ENCODE measurements at regions not wholly inside any gene's neighbourhood (a gene's known extent, or its start where the extent isn't known, plus 50 kb on each side); places are given as distances from the start of the nearest gene placed in this dataset.
A peak's percentile ranks its signal among the peaks of the same experiment; 100 is the strongest.
"Not testable (repeated sequence)": the region's sequence is repeated elsewhere in the genome, so short reads cannot be mapped to it uniquely, and the experiment has no call there.

DNA sequence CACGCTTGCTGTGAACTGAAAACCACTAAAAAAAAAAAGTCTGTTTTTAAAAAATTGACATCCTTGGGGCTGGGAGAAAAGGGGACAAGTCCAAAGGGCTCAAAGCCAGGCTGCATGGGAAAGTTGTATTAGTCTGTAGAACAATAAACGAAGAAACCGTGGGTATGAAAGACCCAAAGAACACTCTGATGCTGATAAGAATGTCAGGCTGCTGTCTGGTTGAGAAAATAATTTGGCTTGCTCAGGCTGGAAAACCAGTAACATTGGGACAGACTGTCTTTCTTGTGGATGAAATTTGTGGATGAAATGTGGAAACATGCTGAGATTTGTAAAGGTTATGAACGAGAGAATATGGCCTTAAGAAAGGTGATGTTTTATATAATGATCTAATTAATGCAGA lies 68.5 kb upstream of the HSPB3 start:
- H3K9me3 ChIP-seq = no peaks in the 10 kb centered on the region
- H3K4me3 ChIP-seq = no peak overlapping the region
- H3K9ac ChIP-seq (ENCODE audit: low read depth in 2 of 2, low read length in 2 of 2) = no peak overlapping the region
- H3K36me3 ChIP-seq = no peaks in the 10 kb centered on the region
- H3K27ac ChIP-seq = no peak overlapping the region
- TF ChIP-seq, protein P1, sequence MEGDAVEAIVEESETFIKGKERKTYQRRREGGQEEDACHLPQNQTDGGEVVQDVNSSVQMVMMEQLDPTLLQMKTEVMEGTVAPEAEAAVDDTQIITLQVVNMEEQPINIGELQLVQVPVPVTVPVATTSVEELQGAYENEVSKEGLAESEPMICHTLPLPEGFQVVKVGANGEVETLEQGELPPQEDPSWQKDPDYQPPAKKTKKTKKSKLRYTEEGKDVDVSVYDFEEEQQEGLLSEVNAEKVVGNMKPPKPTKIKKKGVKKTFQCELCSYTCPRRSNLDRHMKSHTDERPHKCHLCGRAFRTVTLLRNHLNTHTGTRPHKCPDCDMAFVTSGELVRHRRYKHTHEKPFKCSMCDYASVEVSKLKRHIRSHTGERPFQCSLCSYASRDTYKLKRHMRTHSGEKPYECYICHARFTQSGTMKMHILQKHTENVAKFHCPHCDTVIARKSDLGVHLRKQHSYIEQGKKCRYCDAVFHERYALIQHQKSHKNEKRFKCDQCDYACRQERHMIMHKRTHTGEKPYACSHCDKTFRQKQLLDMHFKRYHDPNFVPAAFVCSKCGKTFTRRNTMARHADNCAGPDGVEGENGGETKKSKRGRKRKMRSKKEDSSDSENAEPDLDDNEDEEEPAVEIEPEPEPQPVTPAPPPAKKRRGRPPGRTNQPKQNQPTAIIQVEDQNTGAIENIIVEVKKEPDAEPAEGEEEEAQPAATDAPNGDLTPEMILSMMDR (IDR thresholded peaks at IDR 0.05) = no peak
- intact Hi-C loops (cut with DNase I) = no loop called here
- no peaks in the 10 kb centered on the region for H3K4me1 ChIP-seq
- no peak for DNase-seq
- no peaks in the 10 kb centered on the region for H3K27me3 ChIP-seq

DNA sequence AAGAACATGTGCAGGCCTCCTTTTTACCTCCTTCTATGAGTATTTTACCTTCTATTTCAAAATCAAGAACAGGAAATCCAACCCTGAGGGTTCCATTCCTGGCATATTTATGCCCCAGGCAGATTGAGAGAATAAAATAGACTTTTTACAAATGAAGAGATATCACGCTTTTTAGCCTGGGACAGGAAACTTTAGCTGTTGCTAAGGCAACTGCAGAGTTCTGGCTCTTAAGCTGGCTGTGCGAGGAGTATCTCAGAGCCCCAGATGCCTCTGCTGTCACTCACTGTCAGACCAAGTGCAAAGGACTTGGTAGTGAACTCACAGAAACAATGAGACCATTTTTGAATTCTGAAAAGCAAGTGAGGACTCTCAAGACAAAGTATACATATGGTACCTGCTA lies 69.5 kb upstream of the HSPB3 start:
- no peaks in the 10 kb centered on the region for H3K4me1 ChIP-seq
- DNase-seq = no peak
- no peaks in the 10 kb centered on the region for H3K9me3 ChIP-seq
- no peak overlapping the region for H3K27ac ChIP-seq
- intact Hi-C loops (cut with DNase I) = no loop called here
- H3K27me3 ChIP-seq = no peaks in the 10 kb centered on the region
- TF ChIP-seq, protein P1 (IDR thresholded peaks at IDR 0.05) = no peak
- H3K36me3 ChIP-seq = no peaks in the 10 kb centered on the region
- H3K9ac ChIP-seq (ENCODE audit: low read depth in 2 of 2, low read length in 2 of 2) = no peak overlapping the region
- H3K4me3 ChIP-seq = no peak overlapping the region

DNA sequence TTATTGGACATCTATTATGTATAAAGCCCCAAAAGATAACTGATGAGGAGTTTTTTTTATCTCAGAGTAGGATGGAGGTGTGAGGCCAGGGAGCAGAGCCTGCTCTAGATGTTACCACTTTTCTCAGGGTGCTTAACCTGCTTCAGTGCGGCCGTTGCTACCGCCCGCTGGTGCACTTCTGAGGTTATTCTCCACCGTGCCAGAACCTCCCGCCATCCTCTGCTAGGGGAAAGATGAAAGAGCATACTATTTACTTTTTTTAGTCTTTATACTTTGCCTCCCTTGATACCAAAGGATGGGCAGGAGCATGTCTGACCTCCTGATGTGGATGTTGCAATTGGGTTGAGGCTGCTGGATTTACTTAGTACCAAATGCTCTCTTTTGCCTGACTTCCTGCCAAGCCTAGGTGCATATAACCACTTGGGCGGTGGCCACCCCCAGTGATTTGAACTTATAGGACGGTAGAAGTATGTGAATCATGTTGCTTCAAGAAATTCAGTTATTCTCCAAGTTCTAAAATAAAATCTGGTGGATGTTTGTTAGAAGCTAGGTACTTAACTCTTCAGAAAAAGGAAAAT lies 71.1 kb upstream of the HSPB3 start:
- H3K9ac ChIP-seq (ENCODE audit: low read depth in 2 of 2, low read length in 2 of 2) = peak overlapping the region in 1 of 2 donors; percentile 15
- peak; percentile 40 for DNase-seq
- H3K36me3 ChIP-seq = no peaks in the 10 kb centered on the region
- no peaks in the 10 kb centered on the region for H3K9me3 ChIP-seq
- H3K4me1 ChIP-seq = no peaks in the 10 kb centered on the region
- intact Hi-C loops (cut with DNase I) = no loop called here
- H3K4me3 ChIP-seq = no peak overlapping the region
- no peak overlapping the region for H3K27ac ChIP-seq
- no peaks in the 10 kb centered on the region for H3K27me3 ChIP-seq
- TF ChIP-seq, protein P1 (IDR thresholded peaks at IDR 0.05) = no peak

DNA sequence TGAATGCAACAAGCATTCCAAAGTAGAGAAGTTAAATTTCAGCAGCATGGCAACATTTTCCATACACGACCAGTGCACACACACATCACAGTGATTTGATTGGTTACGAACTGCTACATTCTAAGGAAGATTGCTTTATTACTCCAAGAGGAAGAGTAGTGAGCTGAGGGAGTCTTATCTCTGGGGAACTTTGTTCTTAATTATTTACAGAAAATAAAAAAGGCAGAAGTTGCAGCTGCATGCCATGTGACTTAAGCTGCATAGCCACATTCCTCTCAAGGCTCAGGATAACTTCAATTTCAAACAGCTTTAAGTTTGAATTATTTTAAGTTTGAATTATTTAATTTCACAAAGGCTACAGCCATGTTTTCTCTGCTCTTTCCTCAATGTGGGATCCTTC lies 71.6 kb upstream of the HSPB3 start:
- intact Hi-C loops (cut with DNase I) = no loop called here
- DNase-seq = no peak
- Histone ChIP-seq H3K36me3 (no peaks in the 10 kb centered on the region), H3K9me3 (no peaks in the 10 kb centered on the region), H3K4me3 (no peak overlapping the region), H3K4me1 (no peaks in the 10 kb centered on the region), H3K9ac (ENCODE audit: low read depth in 2 of 2, low read length in 2 of 2) (no peak overlapping the region), H3K27ac (no peak overlapping the region), H3K27me3 (no peaks in the 10 kb centered on the region)
- TF ChIP-seq, protein P1 (IDR thresholded peaks at IDR 0.05) = no peak

DNA sequence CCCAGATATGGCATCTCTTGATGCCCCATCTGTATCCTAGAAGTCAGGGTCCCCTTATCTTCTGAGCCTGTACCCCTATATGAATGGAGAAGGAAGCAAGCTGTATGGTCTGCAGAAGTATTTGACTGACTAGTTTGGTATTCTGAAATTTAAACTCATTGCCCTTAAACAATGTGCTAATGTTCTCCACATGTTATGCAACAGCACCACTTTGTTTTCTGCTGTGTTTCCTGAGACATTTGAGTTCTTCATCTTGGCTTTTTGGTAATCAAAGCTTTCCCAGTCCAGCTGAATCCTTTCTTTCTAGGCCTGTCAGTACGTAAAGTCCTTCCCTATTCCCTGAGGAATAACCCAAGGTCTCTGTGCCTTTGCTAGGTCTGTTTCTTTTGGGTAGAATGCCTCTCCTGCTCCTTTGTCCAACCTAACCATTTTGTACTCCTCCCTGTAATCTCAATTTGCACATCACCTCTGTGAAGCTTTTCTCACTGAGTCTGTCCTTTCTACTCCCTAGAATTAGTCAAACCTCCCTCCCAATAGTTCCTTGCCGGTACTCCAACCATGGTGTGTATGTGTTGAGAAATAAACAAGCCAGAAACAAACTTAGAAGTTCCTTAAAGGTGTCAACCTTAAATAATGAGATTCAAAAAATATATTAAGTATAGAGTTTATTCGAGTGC lies 72.1 kb upstream of the HSPB3 start:
- intact Hi-C loops (cut with DNase I) = no loop called here
- TF ChIP-seq, protein P1 (IDR thresholded peaks at IDR 0.05) = no peak
- no peak for DNase-seq
- no peaks in the 10 kb centered on the region for H3K4me1 ChIP-seq
- no peak overlapping the region for H3K27ac ChIP-seq
- no peaks in the 10 kb centered on the region for H3K9me3 ChIP-seq
- no peak overlapping the region for H3K9ac ChIP-seq (ENCODE audit: low read depth in 2 of 2, low read length in 2 of 2)
- H3K4me3 ChIP-seq = no peak overlapping the region
- H3K27me3 ChIP-seq = no peaks in the 10 kb centered on the region
- no peaks in the 10 kb centered on the region for H3K36me3 ChIP-seq

DNA sequence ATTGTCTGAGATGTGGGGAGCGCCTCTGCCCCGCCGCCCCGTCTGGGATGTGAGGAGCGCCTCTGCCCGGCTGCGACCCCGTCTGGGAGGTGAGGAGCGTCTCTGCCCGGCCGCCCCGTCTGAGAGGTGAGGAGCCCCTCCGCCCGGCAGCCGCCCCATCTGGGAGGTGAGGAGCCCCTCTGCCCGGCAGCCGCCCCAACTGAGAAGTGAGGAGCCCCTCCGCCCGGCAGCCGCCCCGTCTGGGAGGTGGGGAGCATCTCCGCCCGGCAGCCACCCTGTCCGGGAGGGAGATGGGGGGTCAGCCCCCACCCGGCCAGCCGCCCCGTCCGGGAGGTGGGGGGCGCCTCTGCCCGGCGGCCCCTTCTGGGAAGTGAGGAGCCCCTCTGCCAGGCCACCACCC lies 70.9 kb upstream of the ARL15 start:
- intact Hi-C loops (cut with DNase I); DNase-seq: not testable (repeated sequence)

More for the DNA sequence above, 70.9 kb upstream of the ARL15 start:
- H3K9me3 ChIP-seq; H3K36me3 ChIP-seq; H3K27me3 ChIP-seq; H3K27ac ChIP-seq; H3K4me1 ChIP-seq; H3K4me3 ChIP-seq; H3K9ac ChIP-seq (ENCODE audit: low read depth in 2 of 2, low read length in 2 of 2): not testable (repeated sequence)
